GM21786 (cell line): ENCODE measurements at regions not wholly inside any gene's neighbourhood (a gene's known extent, or its start where the extent isn't known, plus 50 kb on each side); places are given as distances from the start of the nearest gene placed in this dataset.
A peak's percentile ranks its signal among the peaks of the same experiment; 100 is the strongest.

ENCODE experiments used
- ATAC-seq: cut with Tn5 transposase; IDR thresholded peaks from one replicate; pipeline ENCODE4 v1.9.1; 2021; ENCODE audit not compliant: unreplicated experiment

- no peak for ATAC-seq
Measured at GRCh38 chr10:14396411-14397048, 65.8 kb upstream of the FRMD4A start.

GRCh38 chr10:14394179-14394578, 63.5 kb upstream of the FRMD4A start:
- ATAC-seq: no peak

GRCh38 chr10:14391342-14391741, 60.6 kb upstream of the FRMD4A start:
- no peak for ATAC-seq

- peak; percentile 93 for ATAC-seq
Measured at GRCh38 chr10:14389981-14390590, 59.4 kb upstream of the FRMD4A start.

GRCh38 chr10:14385596-14386593, 55.2 kb upstream of the FRMD4A start:
- ATAC-seq: no peak

- ATAC-seq: no peak
Measured at GRCh38 chr10:14384915-14385314, 54.2 kb upstream of the FRMD4A start.

- ATAC-seq: no peak
Measured at GRCh38 chr10:14384116-14384730, 53.5 kb upstream of the FRMD4A start.

GRCh38 chr10:14383266-14383665, 52.5 kb upstream of the FRMD4A start:
- no peak for ATAC-seq

GRCh38 chr10:14382531-14382930, 51.8 kb upstream of the FRMD4A start:
- no peak for ATAC-seq

- peak; percentile 60 for ATAC-seq
Measured at GRCh38 chr10:14382022-14382421, 51.3 kb upstream of the FRMD4A start.

- no peak for ATAC-seq
Measured at GRCh38 chr10:14381475-14381874, 50.8 kb upstream of the FRMD4A start.

GRCh38 chr10:14380746-14381145, 50.0 kb upstream of the FRMD4A start:
- no peak for ATAC-seq
